Activated CD4-positive, alpha-beta T cell treated with anti-CD3 and anti-CD28 coated beads for 36 hours (primary cell): ENCODE measurements at regions not wholly inside any gene's neighbourhood (a gene's known extent, or its start where the extent isn't known, plus 50 kb on each side); places are given as distances from the start of the nearest gene placed in this dataset.

Experiments used
- ATAC-seq: fragments of 200-7000 bp; cut with Tn5 transposase; one replicate; pipeline ENCODE4 v1.10.0; 2021; ENCODE audit warnings: mild to moderate bottlenecking, moderate library complexity
- CTCF ChIA-PET: fragments of 350-600 bp; sonication (Branson Sonifier 250); formaldehyde crosslinking; loops from one replicate; lab custom pipeline; 2021; ENCODE audit warnings: antibody characterized with exemption; lab: Charles Lee
- POLR2A ChIA-PET: fragments of 350-600 bp; sonication (Branson Sonifier 250); formaldehyde crosslinking; loops from one replicate; lab custom pipeline; 2021; ENCODE audit warnings: antibody characterized with exemption, inconsistent platforms; lab: Charles Lee
- DNase-seq: peaks from one replicate; pipeline ENCODE4 v3.0.0-alpha.2; 2020
- H3K27ac Mint-ChIP-seq: one replicate; pipeline ENCODE4 v1.8.0; 2021; ENCODE audit warnings: mixed read lengths
- H3K27me3 Mint-ChIP-seq: one replicate; pipeline ENCODE4 v1.8.0; 2021; ENCODE audit warnings: mixed read lengths
- H3K36me3 Mint-ChIP-seq: one replicate; pipeline ENCODE4 v1.8.0; 2021; ENCODE audit warnings: low read depth, mixed read lengths
- H3K4me1 Mint-ChIP-seq: one replicate; pipeline ENCODE4 v1.8.0; 2021; ENCODE audit warnings: mixed read lengths
- H3K4me3 Mint-ChIP-seq: one replicate; pipeline ENCODE4 v1.8.0; 2021; ENCODE audit warnings: mild to moderate bottlenecking, moderate library complexity, mixed read lengths
- H3K9me3 Mint-ChIP-seq: one replicate; pipeline ENCODE4 v1.8.0; 2021; ENCODE audit warnings: low read depth, mixed read lengths
- intact Hi-C, 2 experiments: fragments of 100-400 bp; cut with DNase I in 1 of 2; cut with micrococcal nuclease in 1 of 2; formaldehyde crosslinking; loops; one replicate each; pipeline versions ENCODE4 v1.14.2 to v1.15.1; 2022 to 2024; cut with DNase I, micrococcal nuclease

- H3K9me3 Mint-ChIP-seq = no peaks in the 10 kb centered on the region
- no peak overlapping the region for H3K4me3 Mint-ChIP-seq
- POLR2A ChIA-PET = no interaction called here
- H3K27ac Mint-ChIP-seq = no peak overlapping the region
- ATAC-seq (no peak), DNase-seq (no peak)
- H3K36me3 Mint-ChIP-seq = no peaks in the 10 kb centered on the region
- H3K27me3 Mint-ChIP-seq = peaks cover 17% of the 10 kb centered on the region
- CTCF ChIA-PET = no interaction called here
- intact Hi-C loops = loop anchor here in 1 of 2 experiments (5.0 kb wide), 3 partner anchors 173 to 323 kb away; partner anchors contain the start of gene COL20A1
- H3K4me1 Mint-ChIP-seq = no peaks in the 10 kb centered on the region
Observed at GRCh38 chr20:63059684-63060056, 52.9 kb upstream of the BHLHE23 start.

- intact Hi-C loops = loop anchor here in 1 of 2 experiments (5.0 kb wide), 3 partner anchors 173 to 323 kb away; partner anchors contain the start of gene COL20A1
- Mint-ChIP-seq H3K36me3 (no peaks in the 10 kb centered on the region), H3K9me3 (no peaks in the 10 kb centered on the region), H3K27ac (no peak overlapping the region), H3K27me3 (peaks cover 17% of the 10 kb centered on the region), H3K4me3 (no peak overlapping the region), H3K4me1 (no peaks in the 10 kb centered on the region)
- ChIA-PET POLR2A (no interaction called here), CTCF (interaction anchor here (0.5 to 0.6 kb wide), 2 partner anchors 58 to 66 kb away, joined by 3 read pairs; no protein-coding TSS in a partner anchor)
- DNase-seq = no peak
- ATAC-seq = no peak
Observed at GRCh38 chr20:63058696-63059335, 52.1 kb upstream of the BHLHE23 start.

- no peak for DNase-seq
- ChIA-PET CTCF (interaction anchor here (0.5 to 1.4 kb wide), 3 partner anchors 36 to 657 kb away, joined by 3 to 4 read pairs (median 3); no protein-coding TSS in a partner anchor), POLR2A (no interaction called here)
- peaks cover 22% of the 10 kb centered on the region for H3K27me3 Mint-ChIP-seq
- H3K9me3 Mint-ChIP-seq = no peaks in the 10 kb centered on the region
- H3K36me3 Mint-ChIP-seq = no peaks in the 10 kb centered on the region
- no peak for ATAC-seq
- no peak overlapping the region for H3K4me3 Mint-ChIP-seq
- H3K4me1 Mint-ChIP-seq = no peaks in the 10 kb centered on the region
- intact Hi-C loops = loop anchor here (2.0 to 5.0 kb wide), 5 partner anchors 45 to 325 kb away; partner anchors contain the start of gene COL20A1 (in 1 of the 2)
- H3K27ac Mint-ChIP-seq = no peak overlapping the region
Observed at GRCh38 chr20:63057171-63058117, 50.7 kb upstream of the BHLHE23 start.

GRCh38 chr20:63056236-63057170 is 49.7 kb upstream of the BHLHE23 start:
- Mint-ChIP-seq H3K4me1 (no peaks in the 10 kb centered on the region), H3K9me3 (no peaks in the 10 kb centered on the region), H3K36me3 (no peaks in the 10 kb centered on the region), H3K27me3 (peaks cover 18% of the 10 kb centered on the region), H3K4me3 (no peak overlapping the region), H3K27ac (no peak overlapping the region)
- POLR2A ChIA-PET = no interaction called here
- DNase-seq (peak; percentile 71), ATAC-seq (peak; percentile 71)
- CTCF ChIA-PET = interaction anchor here (0.5 to 1.5 kb wide), 5 partner anchors 47 to 658 kb away, joined by 3 read pairs; no protein-coding TSS in a partner anchor
- intact Hi-C loops = loop anchor here (1.0 to 5.0 kb wide), 6 partner anchors 46 to 326 kb away; partner anchors contain the start of gene COL20A1 (in 1 of the 2)
